Astrocyte of the cerebellum (primary cell): ENCODE measurements at regions not wholly inside any gene's neighbourhood (a gene's known extent, or its start where the extent isn't known, plus 50 kb on each side); places are given as distances from the start of the nearest gene placed in this dataset.

Experiments used
- DNase-seq: peaks from one replicate; pipeline ENCODE4 v3.0.0-alpha.2; 2011; ENCODE audit warnings: low read depth
- H3K4me3 ChIP-seq: 2 replicates; pipeline ENCODE4 v1.5.1; 2011; ENCODE audit warnings: mild to moderate bottlenecking, low read depth, low read length, moderate library complexity
- CTCF ChIP-seq: IDR thresholded peaks from 2 replicates; pipeline ENCODE4 v1.5.1; 2012; ENCODE audit warnings: low read length, low read depth, moderate library complexity, mild to moderate bottlenecking; ENCODE audit errors: missing control alignments
- in situ Hi-C: cut with HindIII; loops from 2 replicates; pipeline ENCODE4 v1.10.0; 2017; ENCODE audit warnings: low sequenced_read_pairs

GRCh38 chr7:53426145-53426750, 390.8 kb downstream of the POM121L12 start:
- no peak overlapping the region for H3K4me3 ChIP-seq
- TF ChIP-seq CTCF = peak; percentile 19
- no peak for DNase-seq
- in situ Hi-C loops = no loop called here

- no peak for TF ChIP-seq CTCF
- H3K4me3 ChIP-seq = no peak overlapping the region
- in situ Hi-C loops = no loop called here
- no peak for DNase-seq
Observed at GRCh38 chr7:53428045-53428444, 392.6 kb downstream of the POM121L12 start.

GRCh38 chr7:53431901-53432300, 396.5 kb downstream of the POM121L12 start:
- TF ChIP-seq CTCF = no peak
- no peak overlapping the region for H3K4me3 ChIP-seq
- no peak for DNase-seq
- in situ Hi-C loops = no loop called here

GRCh38 chr7:53437336-53437735, 401.9 kb downstream of the POM121L12 start:
- in situ Hi-C loops = no loop called here
- no peak overlapping the region for H3K4me3 ChIP-seq
- no peak for DNase-seq
- no peak for TF ChIP-seq CTCF

GRCh38 chr7:53446170-53446569, 410.7 kb downstream of the POM121L12 start:
- DNase-seq = no peak
- in situ Hi-C loops = no loop called here
- TF ChIP-seq CTCF = no peak
- H3K4me3 ChIP-seq = no peak overlapping the region

GRCh38 chr7:53458636-53459035, 423.2 kb downstream of the POM121L12 start:
- H3K4me3 ChIP-seq = no peak overlapping the region
- in situ Hi-C loops = no loop called here
- TF ChIP-seq CTCF = no peak
- no peak for DNase-seq

- TF ChIP-seq CTCF = no peak
- no peak overlapping the region for H3K4me3 ChIP-seq
- no peak for DNase-seq
- in situ Hi-C loops = no loop called here
Observed at GRCh38 chr7:53466371-53466770, 430.9 kb downstream of the POM121L12 start.
